Left ventricle myocardium inferior (tissue), 1 donor: ENCODE measurements at regions not wholly inside any gene's neighbourhood (a gene's known extent, or its start where the extent isn't known, plus 50 kb on each side); places are given as distances from the start of the nearest gene placed in this dataset.
A peak's percentile ranks its signal among the peaks of the same experiment; 100 is the strongest.

Experiments used
- DNase-seq: peaks from one replicate; pipeline ENCODE4 v3.0.0-alpha.2; 2020
- H3K27ac ChIP-seq: fragments of 200-600 bp; replicated peaks from 2 replicates; pipeline ENCODE4 v1.8.0; 2021
- H3K27me3 ChIP-seq: fragments of 200-600 bp; 2 replicates; pipeline ENCODE4 v1.8.0; 2021; ENCODE audit warnings: low read depth
- H3K36me3 ChIP-seq: fragments of 200-600 bp; 2 replicates; pipeline ENCODE4 v1.8.0; 2021
- H3K4me1 ChIP-seq: fragments of 200-600 bp; 2 replicates; pipeline ENCODE4 v1.8.0; 2021
- H3K4me3 ChIP-seq: fragments of 200-600 bp; 2 replicates; pipeline ENCODE4 v1.8.0; 2021; ENCODE audit warnings: mild to moderate bottlenecking, moderate library complexity
- H3K9me3 ChIP-seq: fragments of 200-600 bp; replicated peaks from 2 replicates; pipeline ENCODE4 v1.8.0; 2021
- CTCF ChIP-seq: fragments of 200-600 bp; IDR thresholded peaks from 2 replicates; pipeline ENCODE4 v1.8.0; 2021; ENCODE audit warnings: antibody characterized with exemption, mild to moderate bottlenecking, borderline replicate concordance
- intact Hi-C: fragments of 100-400 bp; cut with micrococcal nuclease; formaldehyde crosslinking; loops from one replicate; pipeline ENCODE4 v1.11.0; 2022
- donor health status: DM: no; HTN: yes; CAD: no; lungs with severe emphysema.

- peaks cover 49% of the 10 kb centered on the region for H3K4me1 ChIP-seq
- no peak for TF ChIP-seq CTCF
- peak overlapping the region; percentile 81 for H3K27ac ChIP-seq
- H3K4me3 ChIP-seq = no peak overlapping the region
- no peaks in the 10 kb centered on the region for H3K9me3 ChIP-seq
- intact Hi-C loops = no loop called here
- no peaks in the 10 kb centered on the region for H3K27me3 ChIP-seq
- no peaks in the 10 kb centered on the region for H3K36me3 ChIP-seq
- DNase-seq = peak; percentile 19
Observed at GRCh38 chrX:68929332-68930150, 100.7 kb downstream of the EFNB1 start.

- H3K4me1 ChIP-seq = peaks cover 38% of the 10 kb centered on the region
- H3K27me3 ChIP-seq = no peaks in the 10 kb centered on the region
- no peak overlapping the region for H3K4me3 ChIP-seq
- no peak for DNase-seq
- TF ChIP-seq CTCF = no peak
- H3K36me3 ChIP-seq = no peaks in the 10 kb centered on the region
- H3K9me3 ChIP-seq = no peaks in the 10 kb centered on the region
- no peak overlapping the region for H3K27ac ChIP-seq
- intact Hi-C loops = no loop called here
Observed at GRCh38 chrX:68928401-68928800, 99.6 kb downstream of the EFNB1 start.

- Histone ChIP-seq H3K27ac (no peak overlapping the region), H3K4me1 (peaks cover 34% of the 10 kb centered on the region), H3K27me3 (no peaks in the 10 kb centered on the region), H3K9me3 (no peaks in the 10 kb centered on the region), H3K36me3 (no peaks in the 10 kb centered on the region), H3K4me3 (no peak overlapping the region)
- DNase-seq = no peak
- TF ChIP-seq CTCF = no peak
- intact Hi-C loops = no loop called here
Observed at GRCh38 chrX:68927178-68927577, 98.4 kb downstream of the EFNB1 start.

GRCh38 chrX:68923147-68923546 is 94.3 kb downstream of the EFNB1 start:
- intact Hi-C loops = no loop called here
- Histone ChIP-seq H3K27ac (no peak overlapping the region), H3K36me3 (no peaks in the 10 kb centered on the region), H3K27me3 (no peaks in the 10 kb centered on the region), H3K4me1 (peaks cover 7% of the 10 kb centered on the region), H3K4me3 (no peak overlapping the region), H3K9me3 (no peaks in the 10 kb centered on the region)
- no peak for TF ChIP-seq CTCF
- no peak for DNase-seq

GRCh38 chrX:68922013-68922412 is 93.2 kb downstream of the EFNB1 start:
- Histone ChIP-seq H3K4me3 (no peak overlapping the region), H3K27ac (no peak overlapping the region), H3K9me3 (no peaks in the 10 kb centered on the region), H3K27me3 (no peaks in the 10 kb centered on the region), H3K36me3 (no peaks in the 10 kb centered on the region), H3K4me1 (peaks cover 7% of the 10 kb centered on the region)
- intact Hi-C loops = no loop called here
- peak; percentile 16 for TF ChIP-seq CTCF
- DNase-seq = no peak
